Panc1 (cell line): ENCODE measurements at regions not wholly inside any gene's neighbourhood (a gene's known extent, or its start where the extent isn't known, plus 50 kb on each side); places are given as distances from the start of the nearest gene placed in this dataset.

Source experiments
- ATAC-seq: fragments of 200-7000 bp; cut with Tn5 transposase; 2 replicates; pipeline ENCODE4 v1.9.1; 2020; ENCODE audit warnings: mild to moderate bottlenecking, moderate library complexity
- BruUV-seq: library from RNA; stranded (reverse); fragments of 400-500 nt; replicated peaks from 2 replicates; lab custom pipeline; 2021; lab: Mats Ljungman, UMichigan
- CTCF ChIA-PET: fragments of 300-600 bp; sonication (Branson Sonifier 250); formaldehyde crosslinking; loops from one replicate; lab custom pipeline; 2022; ENCODE audit warnings: antibody characterized with exemption; lab: Charles Lee
- POLR2A ChIA-PET: fragments of 300-600 bp; sonication (Branson Sonifier 250); formaldehyde crosslinking; loops from one replicate; lab custom pipeline; 2022; ENCODE audit warnings: antibody characterized with exemption; lab: Charles Lee
- DNase-seq: peaks from one replicate; pipeline ENCODE4 v3.0.0-alpha.2; 2010; ENCODE audit warnings: low read depth, low spot score
- H3K27ac ChIP-seq: 2 replicates; pipeline ENCODE4 v1.5.1; 2011; ENCODE audit warnings: mild to moderate bottlenecking, low read length, inconsistent platforms
- H3K27me3 ChIP-seq: fragments of 200-500 bp; sonication (Bioruptor generic); 2 replicates; pipeline ENCODE4 v1.6.0; 2014; ENCODE audit warnings: low read length, inconsistent platforms; ENCODE audit not compliant: control insufficient read depth, insufficient read depth
- H3K36me3 ChIP-seq: fragments of 200-500 bp; sonication (Bioruptor generic); 2 replicates; pipeline ENCODE4 v1.5.1; 2014; ENCODE audit warnings: inconsistent platforms, mild to moderate bottlenecking, low read length, moderate library complexity; ENCODE audit not compliant: control insufficient read depth, insufficient read depth
- H3K4me1 ChIP-seq: 2 replicates; pipeline ENCODE4 v1.5.1; 2011; ENCODE audit warnings: inconsistent platforms, mild to moderate bottlenecking, low read length, moderate library complexity; ENCODE audit not compliant: control insufficient read depth, insufficient read depth
- H3K4me3 ChIP-seq, 2 experiments: 2 replicates each; pipeline ENCODE4 v1.5.1; 2011 to 2012; ENCODE audit warnings: low read depth in 2 of 2, low read length in 2 of 2, mild to moderate bottlenecking in 2 of 2, inconsistent platforms in 1 of 2, moderate library complexity in 1 of 2
- H3K9me3 ChIP-seq: fragments of 200-500 bp; sonication (Bioruptor generic); 2 replicates; pipeline ENCODE4 v1.5.1; 2014; ENCODE audit warnings: low read depth, mild to moderate bottlenecking, inconsistent platforms, low read length, moderate library complexity; ENCODE audit not compliant: control insufficient read depth, insufficient read depth
- CTCF ChIP-seq: fragments of 450-650 bp; IDR thresholded peaks from 2 replicates; pipeline ENCODE4 v1.5.1; 2017; ENCODE audit warnings: mild to moderate bottlenecking
- POLR2AphosphoS5 ChIP-seq: IDR thresholded peaks from 2 replicates; pipeline ENCODE4 v1.6.1; 2012; ENCODE audit warnings: mild to moderate bottlenecking, low read depth, low read length, moderate library complexity
- REST ChIP-seq, 2 experiments: IDR thresholded peaks; 2 replicates each; pipeline ENCODE4 v1.6.1; 2011 to 2012; ENCODE audit warnings: low read depth in 2 of 2, control low read depth in 1 of 2, low read length in 1 of 2, mild to moderate bottlenecking in 1 of 2, moderate library complexity in 1 of 2; ENCODE audit not compliant: insufficient read depth in 1 of 2
- SIN3A ChIP-seq: IDR thresholded peaks from 2 replicates; pipeline ENCODE4 v1.6.1; 2012; ENCODE audit warnings: low read depth, mild to moderate bottlenecking, low read length, moderate library complexity, borderline replicate concordance; ENCODE audit not compliant: insufficient read depth
- TCF7L2 ChIP-seq: IDR thresholded peaks from 2 replicates; pipeline ENCODE4 v1.6.1; 2011; ENCODE audit warnings: mild to moderate bottlenecking, low read depth, low read length, inconsistent platforms
- in situ Hi-C: cut with HindIII; loops from 2 replicates; pipeline ENCODE4 v1.10.0; 2016; ENCODE audit warnings: low sequenced_read_pairs, low pct_unique_long_range_greater_than_20kb
- intact Hi-C: fragments of 100-400 bp; cut with micrococcal nuclease; formaldehyde crosslinking; loops from one replicate; pipeline ENCODE4 v1.10.0; 2022; ENCODE audit not compliant: unreplicated experiment

GRCh38 chr2:119071476-119071875, 87.1 kb downstream of the C1QL2 start:
- intact Hi-C loops (no loop called here), in situ Hi-C loops (no loop called here)
- ChIA-PET POLR2A (no interaction called here), CTCF (no interaction called here)
- Histone ChIP-seq H3K27me3 (peaks cover 21% of the 10 kb centered on the region), H3K9me3 (no peaks in the 10 kb centered on the region), H3K4me3 (no peak overlapping the region), H3K4me1 (no peaks in the 10 kb centered on the region), H3K36me3 (no peaks in the 10 kb centered on the region), H3K27ac (no peak overlapping the region)
- no peak for TF ChIP-seq SIN3A
- TF ChIP-seq TCF7L2, result no peak
- TF ChIP-seq POLR2AphosphoS5, result no peak
- TF ChIP-seq CTCF, result no peak
- TF ChIP-seq REST (IDR thresholded peaks at IDR 0.05; ENCODE audit: insufficient read depth in 1 of 2, low read depth in 2 of 2, low read length in 1 of 2), result no peak
- BruUV-seq, result no TSS peak
- DNase-seq (no peak), ATAC-seq (no peak)

- in situ Hi-C loops (no loop called here), intact Hi-C loops (no loop called here)
- POLR2A ChIA-PET, result interaction anchor here (0.8 kb wide), 1 partner anchor 148 kb away, joined by 3 read pairs; no protein-coding TSS in a partner anchor
Measured at GRCh38 chr2:119069781-119070180, 88.8 kb downstream of the C1QL2 start.

More at GRCh38 chr2:119069781-119070180, 88.8 kb downstream of the C1QL2 start:
- no peak for ATAC-seq
- Histone ChIP-seq H3K36me3 (no peaks in the 10 kb centered on the region), H3K4me3 (no peak overlapping the region), H3K27me3 (peaks cover 16% of the 10 kb centered on the region), H3K27ac (no peak overlapping the region), H3K4me1 (no peaks in the 10 kb centered on the region), H3K9me3 (no peaks in the 10 kb centered on the region)
- no peak for DNase-seq
- CTCF ChIA-PET, result interaction anchor here (0.6 to 1.0 kb wide), 3 partner anchors 9 to 449 kb away, joined by 3 read pairs; no protein-coding TSS in a partner anchor
- TF ChIP-seq POLR2AphosphoS5 (no peak), TCF7L2 (no peak), CTCF (no peak), SIN3A (no peak), REST (IDR thresholded peaks at IDR 0.05; ENCODE audit: insufficient read depth in 1 of 2, low read depth in 2 of 2, low read length in 1 of 2) (no peak)
- BruUV-seq, result no TSS peak
